ENCODE measurements at regions not wholly inside any gene's neighbourhood (a gene's known extent, or its start where the extent isn't known, plus 50 kb on each side); places are given as distances from the start of the nearest gene placed in this dataset.

GRCh38 chr18:22330508-22330907, 87.2 kb downstream of the CTAGE1 start:
- no peak for TF ChIP-seq CTCF (IDR thresholded peaks at IDR 0.05)
- no peak for TF ChIP-seq POLR2A (IDR thresholded peaks at IDR 0.05)

All from uterus (tissue), 2 donors.